ENCODE measurements at regions not wholly inside any gene's neighbourhood (a gene's known extent, or its start where the extent isn't known, plus 50 kb on each side); places are given as distances from the start of the nearest gene placed in this dataset.

GRCh38 chr12:45601888-45602287 is 127.6 kb upstream of the ARID2 start:
- intact Hi-C loops (cut with micrococcal nuclease) (no loop called here), in situ Hi-C loops (cut with MboI) (no loop called here)
- FAIRE-seq: no peak
- ATAC-seq: no peak
- H3K4me1 ChIP-seq (replicated peaks in 1 of 2; ENCODE audit: control insufficient read depth in 2 of 2, insufficient read depth in 2 of 2, low read length in 2 of 2): no peaks in the 10 kb centered on the region
- BruUV-seq (replicated peaks): no TSS peak
- H3K4me2 ChIP-seq (ENCODE audit: insufficient read depth, low read length): no peak overlapping the region
- ChIA-PET CTCF (ENCODE audit: low intra/inter-chr PET ratio) (no interaction called here), POLR2A (interaction anchor here (0.8 kb wide), 1 partner anchor 30 kb away, joined by 3 read pairs; no protein-coding TSS in a partner anchor)
- H3K27me3 ChIP-seq (ENCODE audit: control insufficient read depth in 2 of 2, insufficient read depth in 2 of 2, low read length in 2 of 2): peaks cover 0 to 3% of the 10 kb centered on the region in 2 experiments; a peak in 3 of 5 replicates
- no peak overlapping the region for H3K9ac ChIP-seq (ENCODE audit: insufficient read depth in 1 of 2, low read depth in 2 of 2, low read length in 2 of 2)
- H3K27ac ChIP-seq (ENCODE audit: extremely low read depth, low read depth, low read length): no peak overlapping the region
- 0% methylated on average over 4 of the region's 4 CpGs for WGBS (ENCODE audit: insufficient coverage, low coverage, missing lambda C conversion rate)
- H3K9me3 ChIP-seq (replicated peaks; ENCODE audit: control insufficient read depth, insufficient read depth, low read depth, low read length): no peaks in the 10 kb centered on the region
- no peak overlapping the region for H3K4me3 ChIP-seq
- no peaks in the 10 kb centered on the region for H4K20me1 ChIP-seq (replicated peaks; ENCODE audit: control insufficient read depth, insufficient read depth, low read length)
- no peaks in the 10 kb centered on the region for H3K9me1 ChIP-seq (ENCODE audit: control insufficient read depth, insufficient read depth, low read length)
- TF ChIP-seq ZNF830 (CRISPR knock-in tag; IDR thresholded peaks at IDR 0.05): no peak
- TF ChIP-seq RAD21 (CRISPR knock-in tag; conservative IDR thresholded peaks at IDR 0.05 in 1 of 2, IDR thresholded peaks at IDR 0.05 in 1 of 2): no peak
- TF ChIP-seq HDAC1 (IDR thresholded peaks at IDR 0.05): no peak
- TF ChIP-seq MEIS2 (IDR thresholded peaks at IDR 0.05; ENCODE audit: partially characterized antibody): no peak
- no peak for TF ChIP-seq CC2D1A (IDR thresholded peaks at IDR 0.05)
- TF ChIP-seq FOXP1 (CRISPR knock-in tag; IDR thresholded peaks at IDR 0.05): no peak
- TF ChIP-seq ZBTB33 (CRISPR knock-in tag; IDR thresholded peaks at IDR 0.05): no peak
- TF ChIP-seq HINFP (tag; conservative IDR thresholded peaks at IDR 0.05; ENCODE audit: low read depth): no peak
- no peak for TF ChIP-seq ZZZ3 (IDR thresholded peaks at IDR 0.05)
- no peak for TF ChIP-seq THAP7 (CRISPR knock-in tag; IDR thresholded peaks at IDR 0.05)
- TF ChIP-seq GATA2 (CRISPR knock-in tag; IDR thresholded peaks at IDR 0.05): no peak
- TF ChIP-seq HMG20B (CRISPR knock-in tag; IDR thresholded peaks at IDR 0.05): no peak
- no peak for TF ChIP-seq HMBOX1 (IDR thresholded peaks at IDR 0.05)
- no peak for DNase-seq (ENCODE audit: extremely low read depth in 1 of 4, low spot score in 3 of 4)
- H2AFZ ChIP-seq (ENCODE audit: low read depth, low read length): no peak overlapping the region
- no peaks in the 10 kb centered on the region for H3K36me3 ChIP-seq (ENCODE audit: control insufficient read depth, insufficient read depth, low read length)
- no peaks in the 10 kb centered on the region for H3K79me2 ChIP-seq (ENCODE audit: control insufficient read depth, insufficient read depth, low read length)

Data from K562 (cell line).